ENCODE measurements at regions not wholly inside any gene's neighbourhood (a gene's known extent, or its start where the extent isn't known, plus 50 kb on each side); places are given as distances from the start of the nearest gene placed in this dataset.
"Not testable (repeated sequence)": the region's sequence is repeated elsewhere in the genome, so short reads cannot be mapped to it uniquely, and the experiment has no call there.

- DNase-seq, result no peak
Observed at GRCh38 chr9:96130970-96131369, 171.0 kb downstream of the HSD17B3 start.

GRCh38 chr9:96129747-96130146, 172.2 kb downstream of the HSD17B3 start:
- no peak for DNase-seq

- DNase-seq, result no peak
Observed at GRCh38 chr9:96128880-96129279, 173.1 kb downstream of the HSD17B3 start.

GRCh38 chr9:96126321-96126881, 175.6 kb downstream of the HSD17B3 start:
- no peak for DNase-seq

GRCh38 chr9:96125624-96126023, 176.4 kb downstream of the HSD17B3 start:
- DNase-seq, result no peak

GRCh38 chr9:96122751-96123150, 179.2 kb downstream of the HSD17B3 start:
- no peak for DNase-seq

GRCh38 chr9:96122282-96122681, 179.7 kb downstream of the HSD17B3 start:
- no peak for DNase-seq

DNA sequence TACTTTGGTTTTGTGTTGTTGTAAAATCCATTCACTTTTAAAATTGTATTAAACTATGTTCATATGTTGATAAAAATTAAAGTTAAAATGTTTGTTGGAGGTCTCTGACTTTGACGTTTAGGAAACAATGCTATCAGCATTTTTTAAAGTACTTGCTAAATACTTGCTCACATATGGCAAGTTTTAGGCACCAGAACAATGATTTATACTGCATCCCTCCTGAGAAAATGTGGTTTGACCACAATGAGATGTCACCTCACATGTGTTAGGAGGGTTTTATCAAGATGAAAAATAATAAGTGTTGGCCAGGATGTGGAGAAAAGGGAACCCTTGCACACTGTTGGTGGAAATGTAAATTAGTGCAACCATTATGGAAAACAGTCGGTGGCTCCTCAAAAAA, 180.8 kb downstream of the HSD17B3 start:
- DNase-seq, result no peak

- DNase-seq, result peak in 1 of 2 donors; percentile 5
Observed at GRCh38 chr9:96117398-96118080, 184.4 kb downstream of the HSD17B3 start.

GRCh38 chr9:96116275-96117064, 185.5 kb downstream of the HSD17B3 start:
- no peak for DNase-seq

DNA sequence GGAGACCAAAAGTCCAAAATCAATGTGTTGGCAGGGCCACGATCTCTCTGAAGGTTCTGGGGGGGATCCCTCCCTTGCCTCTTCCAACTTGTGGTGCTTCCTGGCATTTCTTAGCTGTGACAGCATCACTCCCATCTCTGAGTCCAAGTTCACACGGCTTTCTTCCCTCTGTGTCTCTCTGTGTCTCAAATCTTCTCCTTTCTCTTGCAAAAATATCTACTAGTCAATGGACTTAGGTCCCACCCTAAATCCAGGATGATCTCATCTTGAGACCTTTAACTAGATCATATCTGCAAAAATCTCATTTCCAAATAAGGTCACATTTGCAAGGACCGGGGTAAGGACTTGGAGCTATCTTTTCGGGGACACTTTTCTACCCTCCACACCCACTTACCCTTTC, 186.1 kb downstream of the HSD17B3 start:
- DNase-seq, result no peak

GRCh38 chr9:96113032-96113431, 188.9 kb downstream of the HSD17B3 start:
- no peak for DNase-seq

GRCh38 chr9:96109680-96110351, 192.2 kb downstream of the HSD17B3 start:
- DNase-seq, result no peak

DNA sequence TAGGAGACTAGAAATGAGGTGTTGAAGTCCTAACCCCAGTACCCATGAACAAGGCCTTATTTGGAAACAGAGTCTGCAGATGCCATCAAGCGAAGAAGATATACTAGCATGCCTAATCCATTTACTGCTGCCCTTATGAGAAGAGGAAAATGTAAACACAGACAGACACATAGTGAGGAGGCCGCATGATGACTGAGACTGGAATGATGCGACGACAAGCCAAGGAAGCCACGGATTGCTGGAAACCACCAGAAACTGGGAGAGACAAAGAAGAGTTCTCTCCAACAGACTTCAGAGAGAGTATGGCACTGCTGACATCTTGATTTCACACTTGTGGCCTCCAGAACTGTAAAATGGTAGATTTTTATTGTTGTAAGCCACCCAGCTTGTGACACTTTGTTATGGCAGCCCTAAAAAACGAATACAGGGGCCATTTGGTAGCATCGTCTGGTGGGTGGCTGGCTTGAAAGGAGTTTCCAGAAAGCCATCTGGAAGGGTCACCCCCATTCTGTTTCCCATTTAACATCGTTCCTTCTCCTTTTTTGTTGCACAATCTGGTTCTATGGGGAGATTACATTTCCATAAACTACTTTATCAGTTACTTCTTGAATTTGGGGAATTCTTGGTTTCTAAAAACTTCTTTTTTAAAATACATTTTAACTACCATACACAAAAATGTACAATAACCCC, 193.1 kb downstream of the HSD17B3 start:
- no peak for DNase-seq

DNA sequence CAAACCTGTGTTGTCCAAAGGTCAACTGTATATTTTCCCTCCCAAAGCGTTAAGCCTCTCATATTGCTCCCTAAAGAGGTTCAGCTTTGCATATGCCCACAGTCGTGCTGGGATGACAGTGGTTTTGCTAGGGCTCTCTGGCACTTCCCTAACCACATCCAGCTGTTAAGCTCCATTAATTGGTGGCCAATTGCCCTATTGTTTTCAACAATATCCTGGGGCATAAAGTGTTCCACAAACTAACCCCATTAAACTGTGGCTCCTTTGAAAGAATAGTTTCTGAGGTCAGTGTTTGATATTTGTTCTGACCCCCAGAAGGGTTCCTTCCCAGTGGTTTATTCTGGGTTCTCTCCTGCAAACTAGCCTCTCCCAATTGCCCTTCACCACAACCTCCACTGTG, 194.5 kb downstream of the HSD17B3 start:
- no peak for DNase-seq

DNA sequence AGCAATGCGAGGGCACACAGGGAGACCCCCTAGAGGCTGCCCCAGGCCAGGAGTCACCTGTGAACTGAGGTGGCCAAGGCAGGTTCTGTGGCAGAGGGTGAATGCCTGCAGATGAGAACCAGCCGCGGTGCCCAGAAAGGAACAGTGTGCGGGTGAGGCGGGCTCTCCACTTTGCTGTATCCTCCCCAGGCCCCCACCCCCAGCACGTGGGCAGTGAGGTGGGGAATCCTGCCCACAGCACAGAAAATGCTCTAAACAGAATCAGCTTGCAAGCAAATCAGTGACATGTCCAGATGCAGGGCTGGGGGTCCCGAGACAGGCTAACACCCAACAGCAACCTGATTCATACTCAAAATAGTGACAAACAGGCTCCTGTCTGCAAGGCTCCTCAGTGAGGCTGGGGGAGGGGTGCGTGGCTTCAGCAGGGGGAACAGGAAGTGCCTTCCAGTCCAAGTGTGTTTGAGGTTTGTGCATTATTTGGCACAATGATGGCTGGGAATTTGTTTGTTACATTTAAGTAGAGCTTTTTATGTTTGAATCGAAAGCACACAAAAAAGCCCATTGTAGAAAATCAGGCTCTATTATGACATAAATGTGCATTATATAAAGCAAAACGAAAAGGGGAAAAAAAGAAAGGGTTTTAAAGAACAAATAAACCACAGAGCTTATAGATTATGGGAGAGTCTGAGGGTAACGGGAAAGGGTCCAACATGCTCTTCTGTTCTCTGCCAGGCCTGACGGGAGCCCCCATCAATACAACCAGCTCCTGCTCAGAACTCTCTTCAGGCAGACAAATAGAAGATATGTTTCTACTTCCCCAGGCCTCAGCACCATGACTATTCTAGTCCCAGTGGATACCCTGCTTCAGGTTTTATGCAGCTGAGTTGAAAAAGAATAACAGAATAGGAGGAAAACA, 201.3 kb downstream of the HSD17B3 start:
- DNase-seq, result no peak

DNA sequence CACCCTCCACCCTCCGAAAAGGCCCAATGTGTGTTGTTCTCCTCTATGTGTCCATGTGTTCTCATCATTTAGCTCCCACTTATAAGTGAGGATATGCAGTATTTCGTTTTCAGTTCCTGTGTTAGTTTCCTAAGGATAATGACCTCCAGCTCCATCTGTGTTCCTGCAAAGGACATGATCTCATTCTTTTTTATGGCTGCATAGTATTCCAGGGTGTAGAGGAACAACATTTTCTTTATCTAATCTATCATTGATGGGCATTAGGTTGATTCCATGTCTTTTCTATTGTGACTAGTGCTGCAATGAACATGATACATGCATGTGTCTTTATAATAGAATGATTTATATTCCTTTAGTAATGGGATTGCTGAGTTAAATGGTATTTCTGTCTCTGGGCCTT, 211.3 kb downstream of the HSD17B3 start:
- not testable (repeated sequence) for DNase-seq

DNA sequence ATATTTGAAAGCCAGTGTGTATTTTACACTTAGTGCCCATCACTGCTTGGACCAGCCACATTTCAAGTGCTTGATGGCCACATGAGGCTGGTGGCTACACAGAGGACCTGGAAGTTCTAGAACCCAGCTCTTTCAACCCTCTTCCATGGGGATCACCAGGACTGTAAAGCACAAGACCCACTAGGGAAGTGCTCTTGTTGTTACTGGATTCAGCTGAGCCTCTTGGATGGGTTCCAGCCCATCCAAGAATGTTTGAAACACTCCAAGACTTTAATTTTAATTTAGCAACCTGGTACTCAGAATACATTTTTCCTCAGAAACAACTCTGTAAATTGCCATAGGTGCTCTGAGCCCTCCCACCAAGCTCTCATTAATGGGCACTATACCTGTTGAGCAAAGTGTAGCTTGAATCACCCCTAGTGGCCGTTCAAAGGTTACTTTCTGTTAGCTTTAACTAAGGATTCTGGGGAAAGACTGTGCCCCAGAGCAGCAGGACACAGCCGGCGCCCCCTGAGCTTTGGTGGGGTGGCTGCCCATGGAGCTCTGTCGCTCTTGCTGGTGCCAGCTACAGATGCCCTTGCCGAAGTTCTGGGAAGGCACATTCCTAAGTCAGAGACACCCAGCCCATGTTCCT, 212.4 kb downstream of the HSD17B3 start:
- DNase-seq, result no peak

GRCh38 chr9:96088510-96088909, 213.0 kb downstream of the ERCC6L2 start:
- DNase-seq, result no peak

DNA sequence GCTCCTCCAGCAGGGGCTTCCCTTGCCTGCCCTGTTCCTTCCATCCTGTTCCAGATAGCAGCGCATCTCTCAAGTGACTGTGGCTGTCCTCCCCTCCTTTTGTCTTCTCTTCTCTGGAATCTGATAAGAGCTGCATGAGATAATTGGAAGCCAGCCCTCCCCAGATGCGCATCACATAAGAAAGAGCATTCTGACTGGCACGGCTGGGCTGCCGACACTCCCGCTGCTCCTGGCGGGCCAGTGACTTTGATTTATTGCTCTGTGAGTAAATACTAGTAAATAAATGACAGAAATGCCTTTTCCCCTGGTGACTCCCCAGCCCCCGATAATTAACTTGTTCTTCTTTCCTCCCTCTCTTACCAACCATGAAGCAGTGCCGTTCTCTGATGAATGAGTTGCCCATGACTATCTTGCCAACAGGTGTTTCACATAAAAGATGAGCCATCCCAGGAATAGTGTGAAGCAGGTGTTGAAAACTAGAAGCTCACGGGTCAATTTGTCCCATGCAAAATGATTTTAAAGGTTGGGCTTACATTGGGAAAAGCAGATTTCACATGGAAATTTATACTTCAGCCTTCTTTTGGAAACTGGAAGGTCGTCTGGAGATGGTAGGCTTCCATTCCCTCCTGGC, 212.3 kb downstream of the ERCC6L2 start:
- DNase-seq, result no peak

Measured in CD4-positive, alpha-beta T cell treated with Interferon alpha-2 for 1 hour (primary cell).